ENCODE measurements at regions not wholly inside any gene's neighbourhood (a gene's known extent, or its start where the extent isn't known, plus 50 kb on each side); places are given as distances from the start of the nearest gene placed in this dataset.

GRCh38 chr4:38236003-38236402 lies 275.8 kb downstream of the PTTG2 start:
- TF ChIP-seq, protein P1, sequence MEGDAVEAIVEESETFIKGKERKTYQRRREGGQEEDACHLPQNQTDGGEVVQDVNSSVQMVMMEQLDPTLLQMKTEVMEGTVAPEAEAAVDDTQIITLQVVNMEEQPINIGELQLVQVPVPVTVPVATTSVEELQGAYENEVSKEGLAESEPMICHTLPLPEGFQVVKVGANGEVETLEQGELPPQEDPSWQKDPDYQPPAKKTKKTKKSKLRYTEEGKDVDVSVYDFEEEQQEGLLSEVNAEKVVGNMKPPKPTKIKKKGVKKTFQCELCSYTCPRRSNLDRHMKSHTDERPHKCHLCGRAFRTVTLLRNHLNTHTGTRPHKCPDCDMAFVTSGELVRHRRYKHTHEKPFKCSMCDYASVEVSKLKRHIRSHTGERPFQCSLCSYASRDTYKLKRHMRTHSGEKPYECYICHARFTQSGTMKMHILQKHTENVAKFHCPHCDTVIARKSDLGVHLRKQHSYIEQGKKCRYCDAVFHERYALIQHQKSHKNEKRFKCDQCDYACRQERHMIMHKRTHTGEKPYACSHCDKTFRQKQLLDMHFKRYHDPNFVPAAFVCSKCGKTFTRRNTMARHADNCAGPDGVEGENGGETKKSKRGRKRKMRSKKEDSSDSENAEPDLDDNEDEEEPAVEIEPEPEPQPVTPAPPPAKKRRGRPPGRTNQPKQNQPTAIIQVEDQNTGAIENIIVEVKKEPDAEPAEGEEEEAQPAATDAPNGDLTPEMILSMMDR (IDR thresholded peaks at IDR 0.05; ENCODE audit: insufficient read depth, low read length, poor library complexity, severe bottlenecking), result no peak
- TF ChIP-seq EZH2phosphoT487 (conservative IDR thresholded peaks at IDR 0.05; ENCODE audit: low read length), result no peak

Measured in SU-DHL-6 (cell line).